Mesodermal cell (in vitro differentiated cells): ENCODE measurements at regions not wholly inside any gene's neighbourhood (a gene's known extent, or its start where the extent isn't known, plus 50 kb on each side); places are given as distances from the start of the nearest gene placed in this dataset.

ENCODE experiments used
- H3K27ac ChIP-seq: 2 replicates; pipeline ENCODE4 v1.7.0; 2013; ENCODE audit warnings: mild to moderate bottlenecking, low read depth, low read length, moderate library complexity; ENCODE audit not compliant: severe bottlenecking
- H3K36me3 ChIP-seq: 2 replicates; pipeline ENCODE4 v1.7.1; 2013; ENCODE audit warnings: mild to moderate bottlenecking, low read length, moderate library complexity; ENCODE audit not compliant: control insufficient read depth, insufficient read depth
- H3K4me1 ChIP-seq: one replicate; pipeline ENCODE4 v1.7.1; 2013; ENCODE audit warnings: mild to moderate bottlenecking, low read length; ENCODE audit not compliant: insufficient read depth, control insufficient read depth, poor library complexity, severe bottlenecking
- H3K4me3 ChIP-seq: 2 replicates; pipeline ENCODE4 v1.7.0; 2013; ENCODE audit warnings: low read length, control low read depth, mild to moderate bottlenecking; ENCODE audit not compliant: insufficient read depth, poor library complexity, severe bottlenecking; ENCODE audit errors: extremely low read depth
- H3K9me3 ChIP-seq: 2 replicates; pipeline ENCODE4 v1.7.1; 2013; ENCODE audit warnings: mild to moderate bottlenecking, low read length, moderate library complexity; ENCODE audit not compliant: control insufficient read depth
- WGBS, 2 experiments: methylation state at CpG; one replicate each; pipeline ENCODE4 v1.1.5; 2013; ENCODE audit warnings: missing lambda C conversion rate in 2 of 2; ENCODE audit not compliant: insufficient coverage in 2 of 2; 5-methylcytosine and 5-hydroxymethylcytosine counted together

DNA sequence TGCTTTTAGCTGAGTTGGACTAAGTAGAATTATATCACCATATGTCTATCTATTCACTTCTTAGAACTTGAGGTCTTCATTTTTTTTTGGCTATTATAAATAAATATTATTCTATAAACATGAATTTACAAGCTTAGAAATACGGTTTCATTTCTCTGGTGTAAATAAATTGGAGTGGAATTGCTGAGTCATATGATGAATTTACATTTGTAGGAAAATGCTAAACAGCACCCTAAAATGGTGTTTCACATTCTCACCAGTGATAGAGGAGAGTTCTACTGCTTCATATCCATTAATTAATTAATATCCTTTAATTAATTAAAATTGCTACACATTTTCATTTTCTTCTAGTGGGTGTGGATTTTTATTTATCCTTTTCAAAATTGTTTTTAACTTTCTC, 318.3 kb downstream of the MDFIC start:
- Histone ChIP-seq H3K36me3 (no peaks in the 10 kb centered on the region), H3K27ac (no peak overlapping the region), H3K4me3 (no peak overlapping the region), H3K9me3 (peaks cover 4% of the 10 kb centered on the region), H3K4me1 (no peaks in the 10 kb centered on the region)
- WGBS, 2 experiments, result no CpG with 5 or more reads among the region's 1 CpG

DNA sequence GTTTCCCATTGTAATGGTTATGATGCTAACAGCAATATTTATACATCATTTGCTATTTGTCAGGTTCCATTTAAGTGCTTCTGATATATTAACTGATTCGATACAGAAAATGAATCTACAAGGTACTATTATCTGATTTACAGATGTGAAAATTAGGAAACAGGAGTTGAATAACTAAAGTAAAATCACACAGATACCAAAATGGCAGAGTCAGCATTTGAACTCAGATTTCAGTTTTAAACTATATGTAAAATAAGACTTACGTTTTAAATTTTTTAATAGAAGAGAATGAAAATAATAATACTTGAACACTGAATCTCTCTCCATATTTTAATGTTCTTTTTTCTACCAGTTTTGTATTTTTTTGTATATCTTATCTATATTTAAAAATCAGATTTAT, 313.2 kb downstream of the MDFIC start:
- H3K27ac ChIP-seq, result no peak overlapping the region
- peaks cover 16% of the 10 kb centered on the region for H3K4me1 ChIP-seq
- H3K9me3 ChIP-seq, result peaks cover 4% of the 10 kb centered on the region
- H3K4me3 ChIP-seq, result no peak overlapping the region
- H3K36me3 ChIP-seq, result no peaks in the 10 kb centered on the region
- no CpG with 5 or more reads among the region's 2 CpGs for WGBS, 2 experiments

GRCh38 chr7:115233809-115234208, 311.9 kb downstream of the MDFIC start:
- WGBS, 2 experiments, result 80 to 100% methylated on average over 1 of the region's 3 CpGs
- Histone ChIP-seq H3K36me3 (no peaks in the 10 kb centered on the region), H3K9me3 (peaks cover 4% of the 10 kb centered on the region), H3K27ac (no peak overlapping the region), H3K4me1 (peaks cover 19% of the 10 kb centered on the region), H3K4me3 (no peak overlapping the region)

GRCh38 chr7:115232041-115232440, 310.1 kb downstream of the MDFIC start:
- Histone ChIP-seq H3K9me3 (peaks cover 4% of the 10 kb centered on the region), H3K4me1 (peaks cover 19% of the 10 kb centered on the region), H3K36me3 (no peaks in the 10 kb centered on the region), H3K27ac (no peak overlapping the region), H3K4me3 (no peak overlapping the region)
- 43% methylated on average over 1 of the region's 3 CpGs; no CpG with 5 or more reads in 1 of the 2 experiments for WGBS, 2 experiments

- Histone ChIP-seq H3K4me1 (peaks cover 19% of the 10 kb centered on the region), H3K9me3 (peaks cover 4% of the 10 kb centered on the region), H3K27ac (peak overlapping the region; percentile 96), H3K4me3 (no peak overlapping the region), H3K36me3 (no peaks in the 10 kb centered on the region)
- no CpG with 5 or more reads among the region's 1 CpG for WGBS, 2 experiments
These were observed 309.1 kb downstream of the MDFIC start for GRCh38 chr7:115230882-115231571.

- H3K27ac ChIP-seq, result no peak overlapping the region
- WGBS, 2 experiments, result 93 to 100% methylated on average over 2 to 4 of the region's 8 CpGs
These were observed 307.7 kb downstream of the MDFIC start for GRCh38 chr7:115229401-115230105.

DNA sequence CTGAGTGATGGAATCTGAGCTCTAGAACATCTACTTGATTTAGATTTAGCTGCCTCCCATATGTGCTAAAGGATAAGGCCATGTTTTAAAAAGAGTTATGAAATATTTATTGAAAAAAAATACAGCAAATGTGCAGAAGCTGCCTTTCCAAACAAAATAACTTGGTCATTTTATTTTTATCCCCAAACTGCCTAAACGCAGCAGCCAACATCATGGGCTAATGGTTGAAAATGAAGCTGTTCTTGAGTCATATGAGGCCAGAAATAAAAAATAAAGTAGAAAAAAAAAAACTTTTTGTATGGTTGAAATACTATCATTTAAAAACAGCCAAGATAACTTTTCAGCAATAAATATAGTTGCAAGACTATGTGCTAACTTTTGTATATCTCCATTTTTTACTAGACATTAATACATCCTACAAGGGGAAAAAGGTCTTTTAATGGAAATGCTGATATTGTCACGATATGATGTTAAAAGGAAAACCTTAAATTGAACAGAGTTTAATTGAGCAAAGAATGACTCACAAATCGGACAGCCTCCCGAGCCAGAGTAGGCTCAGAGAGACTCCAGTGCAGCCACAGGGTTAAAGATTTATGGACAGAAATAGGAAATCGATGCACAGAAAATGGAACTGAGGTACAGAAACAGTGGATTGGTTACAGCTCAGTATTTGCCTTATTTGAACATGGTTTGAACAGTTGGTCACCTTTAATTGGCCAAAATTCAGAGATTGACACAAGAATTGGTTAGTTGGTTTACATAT, 305.8 kb downstream of the MDFIC start:
- Histone ChIP-seq H3K36me3 (no peaks in the 10 kb centered on the region), H3K27ac (no peak overlapping the region), H3K4me1 (peaks cover 19% of the 10 kb centered on the region), H3K4me3 (no peak overlapping the region), H3K9me3 (no peaks in the 10 kb centered on the region)
- WGBS, 2 experiments, result 94 to 95% methylated on average over 3 to 4 of the region's 5 CpGs

More at GRCh38 chr7:115229401-115230105, 307.7 kb downstream of the MDFIC start:
- Histone ChIP-seq H3K9me3 (no peaks in the 10 kb centered on the region), H3K36me3 (no peaks in the 10 kb centered on the region), H3K4me3 (no peak overlapping the region), H3K4me1 (peaks cover 19% of the 10 kb centered on the region)

GRCh38 chr7:115226410-115226809, 304.5 kb downstream of the MDFIC start:
- WGBS, 2 experiments, result 40% methylated on average over 1 of the region's 1 CpG; no CpG with 5 or more reads in 1 of the 2 experiments
- no peak overlapping the region for H3K27ac ChIP-seq
- no peak overlapping the region for H3K4me3 ChIP-seq
- H3K4me1 ChIP-seq, result peaks cover 14% of the 10 kb centered on the region
- no peaks in the 10 kb centered on the region for H3K36me3 ChIP-seq
- no peaks in the 10 kb centered on the region for H3K9me3 ChIP-seq

DNA sequence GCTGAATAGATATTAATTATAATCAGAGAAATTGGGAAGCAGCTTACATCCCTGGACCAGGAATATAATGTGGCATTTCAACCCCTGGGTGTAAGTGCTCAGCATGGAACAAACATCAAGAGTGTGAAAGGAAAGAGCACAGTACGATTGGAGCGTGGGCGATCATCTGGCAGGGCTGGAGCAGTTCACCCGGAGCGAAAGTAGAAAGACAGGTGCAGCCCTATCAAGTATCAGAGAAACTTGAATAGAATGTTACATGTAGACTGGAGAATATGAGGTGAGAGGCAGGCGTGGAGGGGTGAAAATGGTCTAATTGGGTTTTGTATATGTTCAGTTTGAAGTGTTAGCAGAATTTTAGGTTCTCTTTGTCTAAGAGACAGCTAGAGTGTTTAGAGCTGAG, 303.0 kb downstream of the MDFIC start:
- WGBS, 2 experiments, result 89% methylated on average over 6 of the region's 6 CpGs
- H3K4me3 ChIP-seq, result no peak overlapping the region
- no peaks in the 10 kb centered on the region for H3K36me3 ChIP-seq
- peaks cover 2% of the 10 kb centered on the region for H3K4me1 ChIP-seq
- H3K9me3 ChIP-seq, result no peaks in the 10 kb centered on the region
- H3K27ac ChIP-seq, result no peak overlapping the region

DNA sequence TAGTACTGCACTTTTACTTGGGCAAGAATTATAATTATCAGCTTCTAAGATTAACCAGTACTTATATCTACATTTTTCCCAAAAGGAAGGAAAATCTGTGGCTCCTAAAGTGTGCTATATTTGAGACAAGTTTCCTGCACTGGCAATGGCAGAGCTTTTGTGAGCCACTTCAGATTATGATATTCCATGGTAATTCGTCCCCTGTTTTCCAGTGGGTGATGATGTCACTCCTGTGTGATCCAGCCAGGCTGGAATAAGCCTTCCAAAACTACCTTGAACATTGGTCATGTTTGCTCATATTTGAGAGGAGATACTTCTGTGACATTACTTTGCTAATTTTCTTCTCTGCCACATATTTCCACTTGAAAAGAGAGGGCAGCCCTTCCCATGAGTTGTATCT, 302.1 kb downstream of the MDFIC start:
- no peak overlapping the region for H3K4me3 ChIP-seq
- H3K36me3 ChIP-seq, result no peaks in the 10 kb centered on the region
- no peak overlapping the region for H3K27ac ChIP-seq
- no peaks in the 10 kb centered on the region for H3K4me1 ChIP-seq
- H3K9me3 ChIP-seq, result no peaks in the 10 kb centered on the region
- WGBS, 2 experiments, result 100% methylated on average over 1 of the region's 1 CpG
